Heart left ventricle (tissue), 16 donors: ENCODE measurements at regions not wholly inside any gene's neighbourhood (a gene's known extent, or its start where the extent isn't known, plus 50 kb on each side); places are given as distances from the start of the nearest gene placed in this dataset.

Experiments used
- ATAC-seq, 4 donors: fragments of 200-7000 bp; cut with Tn5 transposase; one replicate each; pipeline ENCODE4 v1.9.1; 2020 to 2022; ENCODE audit warnings: moderate library complexity in 4 of 4, mild to moderate bottlenecking in 3 of 4, moderate number of reproducible peaks in 1 of 4
- DNase-seq, 5 donors: peaks; one replicate each; pipeline ENCODE4 v3.0.0-alpha.2; 2020
- H3K27ac ChIP-seq, 12 donors: fragments of 200-600 bp; sonication (generic) in 4 of 12; one replicate each; pipeline versions ENCODE4 v1.5.0 to v1.8.0; 2016 to 2022; ENCODE audit warnings: mild to moderate bottlenecking in 2 of 12
- H3K27me3 ChIP-seq, 9 donors: fragments of 200-600 bp; sonication (generic) in 2 of 9; one replicate each; pipeline versions ENCODE4 v1.5.1 to v1.8.0; 2016 to 2022; ENCODE audit warnings: mild to moderate bottlenecking in 3 of 9
- H3K36me3 ChIP-seq, 9 donors: fragments of 200-600 bp; sonication (generic) in 2 of 9; one replicate each; pipeline versions ENCODE4 v1.5.0 to v1.8.0; 2018 to 2022; ENCODE audit warnings: mild to moderate bottlenecking in 2 of 9
- H3K4me1 ChIP-seq, 12 donors: fragments of 200-600 bp; sonication (generic) in 4 of 12; one replicate each; pipeline versions ENCODE4 v1.5.0 to v1.8.0; 2016 to 2022; ENCODE audit warnings: mild to moderate bottlenecking in 3 of 12
- H3K4me3 ChIP-seq, 12 donors: fragments of 200-600 bp; sonication (generic) in 4 of 12; one replicate each; pipeline versions ENCODE4 v1.5.0 to v1.8.0; 2017 to 2022; ENCODE audit warnings: mild to moderate bottlenecking in 9 of 12, moderate library complexity in 4 of 12
- H3K9me3 ChIP-seq, 12 donors: fragments of 200-600 bp; sonication (generic) in 4 of 12; one replicate each; pipeline versions ENCODE4 v1.5.0 to v1.8.0; 2016 to 2022; ENCODE audit warnings: mild to moderate bottlenecking in 1 of 12
- POLR2A ChIP-seq, 2 donors: fragments of 450-650 bp; IDR thresholded peaks; one replicate each; pipeline ENCODE4 v1.6.1; 2017; ENCODE audit warnings: antibody characterized with exemption in 2 of 2, mild to moderate bottlenecking in 2 of 2, moderate library complexity in 2 of 2
- WGBS, 4 donors: extraction: QIAGEN DNeasy Blood & Tissue Kit in 2 of 4; methylation state at CpG; one replicate each; pipeline versions ENCODE4 v1.1.5 to v1.1.7; 2013 to 2018; 5-methylcytosine and 5-hydroxymethylcytosine counted together
- intact Hi-C, 10 donors: fragments of 100-400 bp; cut with DNase I; formaldehyde crosslinking; loops; one replicate each; pipeline versions ENCODE4 v1.11.1 to v1.14.2; 2022
- TF ChIP-seq, protein P1 (sequence below), 12 donors: fragments of 200-600 bp; sonication (generic) in 4 of 12; IDR thresholded peaks; one replicate each; pipeline versions ENCODE4 v1.5.0 to v1.8.0; 2018 to 2022; ENCODE audit warnings: antibody characterized with exemption in 12 of 12, mild to moderate bottlenecking in 5 of 12
- donor health status: ischemic (EF 13 %, LVEDD 7.1; RV severe dilation, severe dysfunction).
- donor health status: healthy with polysubstance abuse.
- donor health status: DM: no; HTN: yes; CAD: no.
- donor health status: DM: no; HTN: no; CAD: no.
- donor health status: ischemic (EF 25% LVEDD 6.9; RV normal size, moderate dysfunction).
- donor health status: ischemic (EF 25% LVEDD 5.7; RV mildly dilated, moderate dysfunction).
- donor health status: healthy.
- donor health status: DM: yes; HTN: yes; CAD: no.
- donor health status: ischemic (EF 35%, LVEDD 5.7; RV mildly dilated, moderate dysfunction).
- donor health status: nonischemic (EF 11% LVEDD 7.7; RV severe dilation, severe dysfunction).
- donor health status: DM: yes; HTN: yes; CAD: no.
- donor health status: PGD.
- donor health status: ischemic (EF 29% LVEDD 5.4; RV normal size, mild dysfunction).
- donor health status: nonischemic (EF 23%, LVEDD 6.1; RV moderate dilation, normal function).

DNA sequence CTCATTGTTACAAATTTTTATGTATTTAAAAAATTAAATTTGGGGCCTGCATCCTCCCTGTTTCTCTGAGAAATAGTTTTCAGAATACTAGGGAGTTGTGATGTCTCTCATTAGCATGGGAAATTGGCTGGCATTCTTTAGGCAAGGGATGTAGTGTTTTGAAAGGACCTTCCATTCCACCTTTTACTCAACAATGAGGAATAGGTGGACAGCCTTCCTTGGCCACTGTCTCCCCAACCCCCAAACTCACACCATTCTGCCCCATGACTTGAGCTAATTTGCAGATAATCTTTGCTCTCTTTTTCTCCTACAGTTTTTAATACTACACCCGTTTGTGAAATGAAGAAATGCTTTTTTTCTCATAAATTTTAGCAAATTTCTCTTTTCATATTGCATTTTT lies 244.6 kb upstream of the SPRY2 start:
- no peaks in the 10 kb centered on the region for H3K27me3 ChIP-seq
- intact Hi-C loops = no loop called here
- no peak for ATAC-seq
- no peaks in the 10 kb centered on the region for H3K4me1 ChIP-seq
- no peak overlapping the region for H3K27ac ChIP-seq
- TF ChIP-seq POLR2A (IDR thresholded peaks at IDR 0.05) = no peak
- TF ChIP-seq, protein P1, sequence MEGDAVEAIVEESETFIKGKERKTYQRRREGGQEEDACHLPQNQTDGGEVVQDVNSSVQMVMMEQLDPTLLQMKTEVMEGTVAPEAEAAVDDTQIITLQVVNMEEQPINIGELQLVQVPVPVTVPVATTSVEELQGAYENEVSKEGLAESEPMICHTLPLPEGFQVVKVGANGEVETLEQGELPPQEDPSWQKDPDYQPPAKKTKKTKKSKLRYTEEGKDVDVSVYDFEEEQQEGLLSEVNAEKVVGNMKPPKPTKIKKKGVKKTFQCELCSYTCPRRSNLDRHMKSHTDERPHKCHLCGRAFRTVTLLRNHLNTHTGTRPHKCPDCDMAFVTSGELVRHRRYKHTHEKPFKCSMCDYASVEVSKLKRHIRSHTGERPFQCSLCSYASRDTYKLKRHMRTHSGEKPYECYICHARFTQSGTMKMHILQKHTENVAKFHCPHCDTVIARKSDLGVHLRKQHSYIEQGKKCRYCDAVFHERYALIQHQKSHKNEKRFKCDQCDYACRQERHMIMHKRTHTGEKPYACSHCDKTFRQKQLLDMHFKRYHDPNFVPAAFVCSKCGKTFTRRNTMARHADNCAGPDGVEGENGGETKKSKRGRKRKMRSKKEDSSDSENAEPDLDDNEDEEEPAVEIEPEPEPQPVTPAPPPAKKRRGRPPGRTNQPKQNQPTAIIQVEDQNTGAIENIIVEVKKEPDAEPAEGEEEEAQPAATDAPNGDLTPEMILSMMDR (IDR thresholded peaks at IDR 0.05) = no peak
- H3K4me3 ChIP-seq = no peak overlapping the region
- WGBS, 4 donors = 89 to 94% (median 91%) methylated on average over 1 of the region's 1 CpG
- H3K36me3 ChIP-seq = no peaks in the 10 kb centered on the region
- DNase-seq = no peak
- peaks cover 0 to 21% (median 1%) of the 10 kb centered on the region in 12 donors for H3K9me3 ChIP-seq

- ATAC-seq (no peak), DNase-seq (no peak)
- 85 to 96% (median 92%) methylated on average over 1 of the region's 1 CpG for WGBS, 4 donors
- Histone ChIP-seq H3K4me3 (no peak overlapping the region), H3K27me3 (no peaks in the 10 kb centered on the region), H3K4me1 (no peaks in the 10 kb centered on the region), H3K36me3 (no peaks in the 10 kb centered on the region), H3K9me3 (peaks cover 0 to 19% (median 1%) of the 10 kb centered on the region in 12 donors), H3K27ac (no peak overlapping the region)
- intact Hi-C loops = no loop called here
- TF ChIP-seq POLR2A (IDR thresholded peaks at IDR 0.05) = no peak
- TF ChIP-seq, protein P1 (IDR thresholded peaks at IDR 0.05) = no peak
Measured at GRCh38 chr13:80584785-80585184, 243.9 kb upstream of the SPRY2 start.

DNA sequence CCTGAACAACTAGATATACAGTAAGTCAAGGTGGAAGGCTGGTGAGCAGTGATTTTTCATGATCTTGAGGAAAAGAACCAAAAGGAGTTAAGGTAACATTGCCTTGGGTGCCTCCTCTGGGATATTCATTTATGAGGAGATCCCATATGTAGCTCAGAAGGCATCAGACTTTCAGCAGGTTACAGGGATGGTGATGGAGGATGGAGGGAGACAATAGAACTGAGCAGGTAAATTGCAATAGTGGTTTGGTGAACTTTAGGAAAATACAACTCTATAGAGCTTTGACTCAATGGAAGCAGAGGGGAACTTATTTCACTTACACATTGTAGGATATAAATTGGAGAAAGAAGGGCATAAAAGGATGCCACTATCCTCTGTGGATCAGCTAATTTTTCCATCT lies 243.4 kb upstream of the SPRY2 start:
- intact Hi-C loops = no loop called here
- H3K4me1 ChIP-seq = no peaks in the 10 kb centered on the region
- H3K9me3 ChIP-seq = peaks cover 0 to 15% (median 0%) of the 10 kb centered on the region in 12 donors
- no peak overlapping the region for H3K27ac ChIP-seq
- DNase-seq (no peak), ATAC-seq (no peak)
- H3K27me3 ChIP-seq = no peaks in the 10 kb centered on the region
- H3K36me3 ChIP-seq = no peaks in the 10 kb centered on the region
- no peak overlapping the region for H3K4me3 ChIP-seq
- no peak for TF ChIP-seq POLR2A (IDR thresholded peaks at IDR 0.05)
- TF ChIP-seq, protein P1 (IDR thresholded peaks at IDR 0.05) = no peak

- Histone ChIP-seq H3K4me1 (peaks cover 0 to 8% (median 0%) of the 10 kb centered on the region in 12 donors), H3K36me3 (no peaks in the 10 kb centered on the region), H3K27ac (peak overlapping the region in 1 of 12 donors; percentile 28), H3K27me3 (no peaks in the 10 kb centered on the region), H3K9me3 (peaks cover 0 to 6% (median 0%) of the 10 kb centered on the region in 12 donors), H3K4me3 (no peak overlapping the region)
- peak in 2 of 4 donors; percentile 45 to 53 for ATAC-seq
- TF ChIP-seq, protein P1 (IDR thresholded peaks at IDR 0.05) = no peak
- TF ChIP-seq POLR2A (IDR thresholded peaks at IDR 0.05) = no peak
- 65 to 86% (median 77%) methylated on average over 8 to 10 of the region's 10 CpGs for WGBS, 4 donors
- DNase-seq = peak; percentile 23 to 62 (median 37)
- intact Hi-C loops = no loop called here
Measured at GRCh38 chr13:80577926-80578670, 237.2 kb upstream of the SPRY2 start.
